H1 (cell line): ENCODE measurements at regions not wholly inside any gene's neighbourhood (a gene's known extent, or its start where the extent isn't known, plus 50 kb on each side); places are given as distances from the start of the nearest gene placed in this dataset.

ENCODE experiments used
- CTCF ChIA-PET: fragments of 300-600 bp; sonication (Branson Sonifier 250); formaldehyde crosslinking; loops from one replicate; lab custom pipeline; 2021; ENCODE audit not compliant: partially characterized antibody; lab: Charles Lee
- POLR2A ChIA-PET: fragments of 300-600 bp; sonication (Branson Sonifier 250); formaldehyde crosslinking; loops from one replicate; lab custom pipeline; 2021; ENCODE audit warnings: inconsistent platforms; ENCODE audit not compliant: partially characterized antibody; lab: Charles Lee
- DNase-seq, 2 experiments: peaks; one replicate each; pipeline versions ENCODE4 v3.0.0 to v3.0.0-alpha.2; 2010 to 2022; ENCODE audit warnings: low spot score in 2 of 2, low read depth in 1 of 2, mixed read lengths in 1 of 2
- FAIRE-seq: peaks from 2 replicates; lab custom pipeline; 2011; peaks lifted over from hg19 to GRCh38; lab: Jason Lieb, UNC
- H2AFZ ChIP-seq: 2 replicates; pipeline ENCODE4 v1.8.1; 2012; ENCODE audit warnings: low read length, inconsistent platforms
- H2AK5ac ChIP-seq: 2 replicates; pipeline ENCODE4 v1.6.1; 2013; ENCODE audit warnings: low read depth, low read length
- H2BK120ac ChIP-seq: replicated peaks from 2 replicates; pipeline ENCODE3; 2013; ENCODE audit warnings: low read depth, low read length, inconsistent platforms
- H2BK12ac ChIP-seq: 2 replicates; pipeline ENCODE4 v1.6.1; 2013; ENCODE audit warnings: low read depth, low read length
- H2BK15ac ChIP-seq: 2 replicates; pipeline ENCODE4 v1.6.1; 2013; ENCODE audit warnings: low read length
- H2BK20ac ChIP-seq: 2 replicates; pipeline ENCODE4 v1.6.1; 2013; ENCODE audit warnings: low read length
- H2BK5ac ChIP-seq: 2 replicates; pipeline ENCODE4 v1.6.1; 2013; ENCODE audit warnings: low read depth, low read length
- H3K14ac ChIP-seq: 2 replicates; pipeline ENCODE4 v1.6.1; 2013; ENCODE audit warnings: inconsistent platforms; ENCODE audit not compliant: insufficient read length
- H3K18ac ChIP-seq: 2 replicates; pipeline ENCODE4 v1.6.1; 2013; ENCODE audit warnings: low read length; ENCODE audit errors: extremely low read depth
- H3K23ac ChIP-seq: 2 replicates; pipeline ENCODE4 v1.6.1; 2013; ENCODE audit warnings: inconsistent platforms; ENCODE audit not compliant: insufficient read length
- H3K23me2 ChIP-seq: 2 replicates; pipeline ENCODE4 v1.6.1; 2013; ENCODE audit warnings: low read depth, low read length
- H3K27ac ChIP-seq: 2 replicates; pipeline ENCODE4 v1.6.1; 2011; ENCODE audit warnings: low read depth, low read length, inconsistent platforms
- H3K27me3 ChIP-seq, 4 experiments: replicated peaks in 1 of 4; 1 replicate in 1 of 4; 2 replicates in 3 of 4; pipeline versions ENCODE4 v1.6.1 to v1.8.1; 2011 to 2013; ENCODE audit warnings: low read length in 3 of 4, mild to moderate bottlenecking in 3 of 4, inconsistent platforms in 2 of 4, mixed read lengths in 2 of 4, moderate library complexity in 1 of 4; ENCODE audit not compliant: control insufficient read depth in 3 of 4, insufficient read depth in 3 of 4; ENCODE audit errors: extremely low read depth in 1 of 4
- H3K36me3 ChIP-seq, 4 experiments: 2 replicates each; pipeline versions ENCODE4 v1.6.1 to v1.8.1; 2011 to 2013; ENCODE audit warnings: mild to moderate bottlenecking in 4 of 4, low read length in 3 of 4, moderate library complexity in 2 of 4, control low read depth in 1 of 4, inconsistent platforms in 1 of 4; ENCODE audit not compliant: insufficient read depth in 4 of 4, control insufficient read depth in 2 of 4
- H3K4ac ChIP-seq: replicated peaks from 2 replicates; pipeline ENCODE3; 2013; ENCODE audit warnings: low read length, low read depth, mixed read lengths, inconsistent platforms; ENCODE audit not compliant: insufficient read length
- H3K4me1 ChIP-seq, 4 experiments: replicated peaks in 1 of 4; 1 replicate in 1 of 4; 2 replicates in 3 of 4; pipeline versions ENCODE4 v1.6.1 to v1.8.1; 2011 to 2013; ENCODE audit warnings: low read length in 3 of 4, inconsistent platforms in 2 of 4, mixed read lengths in 1 of 4; ENCODE audit not compliant: insufficient read depth in 4 of 4, control insufficient read depth in 3 of 4
- H3K4me2 ChIP-seq, 2 experiments: 2 replicates each; pipeline versions ENCODE4 v1.6.1 to v1.8.1; 2011 to 2013; ENCODE audit warnings: low read depth in 2 of 2, low read length in 2 of 2, control low read depth in 1 of 2, inconsistent platforms in 1 of 2, mild to moderate bottlenecking in 1 of 2; ENCODE audit not compliant: insufficient read depth in 1 of 2
- H3K4me3 ChIP-seq, 4 experiments: fragments of 200-600, 300-600 bp in 1 of 4; sonication (generic), shearing (Covaris generic), sonication (Bioruptor Twin) in 1 of 4; 2 replicates each; pipeline versions ENCODE4 v1.5.1 to v1.8.1; 2011 to 2016; ENCODE audit warnings: low read length in 4 of 4, low read depth in 3 of 4, control low read depth in 2 of 4, inconsistent platforms in 2 of 4, mild to moderate bottlenecking in 2 of 4, mixed read lengths in 1 of 4, moderate library complexity in 1 of 4; ENCODE audit not compliant: insufficient read depth in 2 of 4; ENCODE audit errors: extremely low read depth in 1 of 4
- H3K56ac ChIP-seq: replicated peaks from 2 replicates; pipeline ENCODE3; 2013; ENCODE audit warnings: low read depth, mild to moderate bottlenecking, mixed read lengths, low read length, inconsistent platforms; ENCODE audit not compliant: insufficient read length
- H3K79me1 ChIP-seq: 2 replicates; pipeline ENCODE4 v1.6.1; 2013; ENCODE audit warnings: low read depth, low read length, control low read depth
- H3K79me2 ChIP-seq, 2 experiments: 2 replicates each; pipeline versions ENCODE4 v1.6.1 to v1.8.1; 2012 to 2013; ENCODE audit warnings: low read length in 2 of 2, mild to moderate bottlenecking in 2 of 2, inconsistent platforms in 1 of 2; ENCODE audit not compliant: insufficient read depth in 2 of 2, control insufficient read depth in 1 of 2
- H3K9ac ChIP-seq, 4 experiments: replicated peaks in 1 of 4; 1 replicate in 1 of 4; 2 replicates in 3 of 4; pipeline versions ENCODE4 v1.6.1 to v1.8.1; 2011 to 2013; ENCODE audit warnings: low read depth in 3 of 4, low read length in 3 of 4, control low read depth in 2 of 4, mild to moderate bottlenecking in 2 of 4, moderate library complexity in 2 of 4, inconsistent platforms in 1 of 4; ENCODE audit errors: extremely low read depth in 1 of 4
- H3K9me3 ChIP-seq, 2 experiments: 2 replicates each; pipeline versions ENCODE4 v1.6.1 to v1.8.1; 2012 to 2013; ENCODE audit warnings: mild to moderate bottlenecking in 2 of 2, moderate library complexity in 2 of 2, control low read depth in 1 of 2, inconsistent platforms in 1 of 2, low read depth in 1 of 2, low read length in 1 of 2, mixed read lengths in 1 of 2; ENCODE audit not compliant: insufficient read depth in 2 of 2
- H4K20me1 ChIP-seq, 2 experiments: replicated peaks in 1 of 2; 2 replicates each; pipeline versions ENCODE3 to v1.8.1; 2011 to 2013; ENCODE audit warnings: inconsistent platforms in 2 of 2, low read length in 2 of 2, mild to moderate bottlenecking in 1 of 2; ENCODE audit not compliant: insufficient read depth in 2 of 2, control insufficient read depth in 1 of 2
- H4K5ac ChIP-seq: 2 replicates; pipeline ENCODE4 v1.6.1; 2013; ENCODE audit warnings: low read length, low read depth, mixed read lengths, inconsistent platforms; ENCODE audit not compliant: insufficient read length
- H4K8ac ChIP-seq: 2 replicates; pipeline ENCODE4 v1.8.0; 2013; ENCODE audit warnings: mild to moderate bottlenecking, moderate library complexity, low read length, inconsistent platforms; ENCODE audit not compliant: insufficient read depth; ENCODE audit errors: extremely low read depth
- H4K91ac ChIP-seq: replicated peaks from 2 replicates; pipeline ENCODE3; 2013; ENCODE audit warnings: low read length, mixed read lengths, inconsistent platforms; ENCODE audit not compliant: insufficient read length
- GTF2F1 ChIP-seq: IDR thresholded peaks from 2 replicates; pipeline ENCODE4 v1.6.1; 2012; ENCODE audit warnings: low read depth, low read length, improper control_type of control experiment, borderline replicate concordance
- TAF1 ChIP-seq: IDR thresholded peaks from 2 replicates; pipeline ENCODE4 v1.6.1; 2011; ENCODE audit warnings: mild to moderate bottlenecking, low read depth, low read length
- TCF12 ChIP-seq: IDR thresholded peaks from 2 replicates; pipeline ENCODE4 v1.6.1; 2011; ENCODE audit warnings: low read depth, mild to moderate bottlenecking, low read length
- WGBS, 2 experiments: shearing (Covaris generic) in 1 of 2; methylation state at CpG; one replicate each; pipeline versions ENCODE4 v1.1.6 to v1.1.7; 2013 to 2015; ENCODE audit warnings: low lambda C conversion rate in 2 of 2, mixed read lengths in 2 of 2, inconsistent platforms in 1 of 2, low coverage in 1 of 2, missing lambda C conversion rate in 1 of 2; ENCODE audit not compliant: insufficient replicate concordance in 2 of 2, insufficient coverage in 1 of 2, insufficient read length in 1 of 2; ENCODE audit errors: extremely low coverage in 1 of 2, missing lambda C conversion rate in 1 of 2; 5-methylcytosine and 5-hydroxymethylcytosine counted together

DNA sequence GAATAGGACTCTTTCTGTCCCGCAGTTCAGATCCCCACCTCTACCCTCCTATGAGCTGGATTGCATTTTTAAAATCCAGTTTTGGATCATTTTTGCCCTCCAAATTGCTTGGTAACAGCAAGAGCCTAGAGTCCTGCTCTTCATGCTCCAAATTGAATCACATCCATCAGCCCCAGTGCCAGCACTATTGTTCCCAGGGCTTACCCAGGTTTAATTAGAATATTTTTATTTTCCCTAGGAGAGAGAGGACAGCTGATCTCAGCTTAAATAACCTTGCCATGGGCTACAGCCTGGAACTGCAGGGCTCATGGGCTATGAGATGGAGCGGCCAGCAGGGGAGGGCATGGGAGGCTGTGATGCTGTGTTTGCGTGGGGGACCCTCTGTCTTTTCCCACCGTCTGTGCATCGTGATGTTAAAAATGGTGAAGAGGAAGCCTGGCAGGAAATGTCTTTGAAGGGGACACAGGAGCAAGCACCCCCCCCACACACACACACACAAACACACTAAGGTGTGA is 59.4 kb upstream of the WSCD2 start:
- Histone ChIP-seq H3K79me1 (no peaks in the 10 kb centered on the region), H2BK120ac (no peak overlapping the region), H2BK20ac (no peak overlapping the region), H3K4me2 (no peak overlapping the region), H3K18ac (no peak overlapping the region), H3K9ac (no peak overlapping the region), H3K27me3 (no peaks in the 10 kb centered on the region), H3K36me3 (no peaks in the 10 kb centered on the region), H4K5ac (no peak overlapping the region), H4K20me1 (no peaks in the 10 kb centered on the region), H3K9me3 (no peaks in the 10 kb centered on the region), H3K27ac (no peak overlapping the region), H3K79me2 (no peaks in the 10 kb centered on the region), H2BK15ac (no peak overlapping the region), H3K56ac (no peak overlapping the region), H3K23me2 (no peaks in the 10 kb centered on the region), H2AK5ac (no peak overlapping the region), H3K14ac (no peak overlapping the region), H3K4ac (no peak overlapping the region), H3K4me3 (no peak overlapping the region), H2BK12ac (no peak overlapping the region), H3K23ac (no peak overlapping the region), H2BK5ac (no peak overlapping the region), H2AFZ (no peak overlapping the region), H4K8ac (no peak overlapping the region), H4K91ac (no peak overlapping the region), H3K4me1 (no peaks in the 10 kb centered on the region)
- 84% methylated on average over 5 of the region's 5 CpGs; no CpG with 5 or more reads in 1 of the 2 experiments for WGBS, 2 experiments
- DNase-seq, result no peak
- FAIRE-seq, result no peak
- CTCF ChIA-PET, result interaction anchor here (1.1 to 2.0 kb wide), 7 partner anchors 30 to 411 kb away, joined by 3 to 6 read pairs (median 4); no protein-coding TSS in a partner anchor
- POLR2A ChIA-PET, result no interaction called here
- TF ChIP-seq GTF2F1, result no peak
- no peak for TF ChIP-seq TCF12
- TF ChIP-seq TAF1, result no peak
